ENCODE measurements at regions not wholly inside any gene's neighbourhood (a gene's known extent, or its start where the extent isn't known, plus 50 kb on each side); places are given as distances from the start of the nearest gene placed in this dataset.

GRCh38 chr11:130813638-130814037 is 102.6 kb downstream of the SNX19 start:
- H3K27ac ChIP-seq (ENCODE audit: low read depth, low read length): no peak overlapping the region
- no peak overlapping the region for H3K4me3 ChIP-seq (ENCODE audit: low read depth, low read length)
- H3K36me3 ChIP-seq (ENCODE audit: control insufficient read depth, insufficient read depth, low read length): no peaks in the 10 kb centered on the region
- H3K4me1 ChIP-seq (ENCODE audit: control insufficient read depth, insufficient read depth, low read length): no peaks in the 10 kb centered on the region; the same call in 1 of the 2 replicates
- H3K9me3 ChIP-seq (ENCODE audit: control insufficient read depth, insufficient read depth, low read length): no peaks in the 10 kb centered on the region
- no peak overlapping the region for H3K9ac ChIP-seq (ENCODE audit: low read depth, low read length)
- H3K27me3 ChIP-seq (ENCODE audit: control insufficient read depth, insufficient read depth, low read length): no peaks in the 10 kb centered on the region

- Histone ChIP-seq H3K9ac (ENCODE audit: low read depth, low read length) (no peak overlapping the region), H3K36me3 (ENCODE audit: control insufficient read depth, insufficient read depth, low read length) (no peaks in the 10 kb centered on the region), H3K4me1 (ENCODE audit: control insufficient read depth, insufficient read depth, low read length) (no peaks in the 10 kb centered on the region; the same call in 1 of the 2 replicates), H3K27me3 (ENCODE audit: control insufficient read depth, insufficient read depth, low read length) (no peaks in the 10 kb centered on the region), H3K27ac (ENCODE audit: low read depth, low read length) (no peak overlapping the region), H3K4me3 (ENCODE audit: low read depth, low read length) (no peak overlapping the region), H3K9me3 (ENCODE audit: control insufficient read depth, insufficient read depth, low read length) (no peaks in the 10 kb centered on the region)
Measured at GRCh38 chr11:130814440-130815096, 101.7 kb downstream of the SNX19 start.

GRCh38 chr11:130815097-130815802 is 101.0 kb downstream of the SNX19 start:
- Histone ChIP-seq H3K36me3 (ENCODE audit: control insufficient read depth, insufficient read depth, low read length) (no peaks in the 10 kb centered on the region), H3K27me3 (ENCODE audit: control insufficient read depth, insufficient read depth, low read length) (no peaks in the 10 kb centered on the region), H3K9me3 (ENCODE audit: control insufficient read depth, insufficient read depth, low read length) (no peaks in the 10 kb centered on the region), H3K4me3 (ENCODE audit: low read depth, low read length) (no peak overlapping the region), H3K9ac (ENCODE audit: low read depth, low read length) (no peak overlapping the region), H3K4me1 (ENCODE audit: control insufficient read depth, insufficient read depth, low read length) (no peaks in the 10 kb centered on the region; the same call in 1 of the 2 replicates), H3K27ac (ENCODE audit: low read depth, low read length) (no peak overlapping the region)

GRCh38 chr11:130815956-130816355 is 100.3 kb downstream of the SNX19 start:
- Histone ChIP-seq H3K27ac (ENCODE audit: low read depth, low read length) (no peak overlapping the region), H3K4me1 (ENCODE audit: control insufficient read depth, insufficient read depth, low read length) (no peaks in the 10 kb centered on the region; the same call in 1 of the 2 replicates), H3K4me3 (ENCODE audit: low read depth, low read length) (no peak overlapping the region), H3K27me3 (ENCODE audit: control insufficient read depth, insufficient read depth, low read length) (no peaks in the 10 kb centered on the region), H3K9ac (ENCODE audit: low read depth, low read length) (no peak overlapping the region), H3K9me3 (ENCODE audit: control insufficient read depth, insufficient read depth, low read length) (no peaks in the 10 kb centered on the region), H3K36me3 (ENCODE audit: control insufficient read depth, insufficient read depth, low read length) (no peaks in the 10 kb centered on the region)

- H3K27me3 ChIP-seq (ENCODE audit: control insufficient read depth, insufficient read depth, low read length): no peaks in the 10 kb centered on the region
- no peak overlapping the region for H3K27ac ChIP-seq (ENCODE audit: low read depth, low read length)
- H3K4me3 ChIP-seq (ENCODE audit: low read depth, low read length): no peak overlapping the region
- no peak overlapping the region for H3K9ac ChIP-seq (ENCODE audit: low read depth, low read length)
- H3K4me1 ChIP-seq (ENCODE audit: control insufficient read depth, insufficient read depth, low read length): no peaks in the 10 kb centered on the region; the same call in 1 of the 2 replicates
- no peaks in the 10 kb centered on the region for H3K9me3 ChIP-seq (ENCODE audit: control insufficient read depth, insufficient read depth, low read length)
- H3K36me3 ChIP-seq (ENCODE audit: control insufficient read depth, insufficient read depth, low read length): no peaks in the 10 kb centered on the region
Measured at GRCh38 chr11:130816546-130817329, 99.5 kb downstream of the SNX19 start.

- H3K9me3 ChIP-seq (ENCODE audit: control insufficient read depth, insufficient read depth, low read length): no peaks in the 10 kb centered on the region
- H3K27ac ChIP-seq (ENCODE audit: low read depth, low read length): no peak overlapping the region
- H3K4me1 ChIP-seq (ENCODE audit: control insufficient read depth, insufficient read depth, low read length): no peaks in the 10 kb centered on the region; the same call in 1 of the 2 replicates
- no peaks in the 10 kb centered on the region for H3K36me3 ChIP-seq (ENCODE audit: control insufficient read depth, insufficient read depth, low read length)
- no peaks in the 10 kb centered on the region for H3K27me3 ChIP-seq (ENCODE audit: control insufficient read depth, insufficient read depth, low read length)
- no peak overlapping the region for H3K4me3 ChIP-seq (ENCODE audit: low read depth, low read length)
- no peak overlapping the region for H3K9ac ChIP-seq (ENCODE audit: low read depth, low read length)
Measured at GRCh38 chr11:130817330-130817944, 98.8 kb downstream of the SNX19 start.

GRCh38 chr11:130819625-130820024 is 96.7 kb downstream of the SNX19 start:
- no peak overlapping the region for H3K27ac ChIP-seq (ENCODE audit: low read depth, low read length)
- no peak overlapping the region for H3K9ac ChIP-seq (ENCODE audit: low read depth, low read length)
- H3K27me3 ChIP-seq (ENCODE audit: control insufficient read depth, insufficient read depth, low read length): no peaks in the 10 kb centered on the region
- no peaks in the 10 kb centered on the region for H3K9me3 ChIP-seq (ENCODE audit: control insufficient read depth, insufficient read depth, low read length)
- no peaks in the 10 kb centered on the region for H3K36me3 ChIP-seq (ENCODE audit: control insufficient read depth, insufficient read depth, low read length)
- no peaks in the 10 kb centered on the region for H3K4me1 ChIP-seq (ENCODE audit: control insufficient read depth, insufficient read depth, low read length)
- H3K4me3 ChIP-seq (ENCODE audit: low read depth, low read length): no peak overlapping the region

Measured in HUES48 (cell line).